Breast epithelium (tissue), 4 donors: ENCODE measurements at regions not wholly inside any gene's neighbourhood (a gene's known extent, or its start where the extent isn't known, plus 50 kb on each side); places are given as distances from the start of the nearest gene placed in this dataset.

Experiments used
- DNase-seq, 2 donors: peaks; one replicate each; pipeline ENCODE4 v3.0.0-alpha.2; 2019; ENCODE audit warnings: low spot score in 2 of 2
- H3K27ac ChIP-seq, 2 donors: fragments of 200-600 bp; sonication (generic) in 1 of 2; one replicate each; pipeline ENCODE4 v1.5.1; 2016 to 2019; ENCODE audit warnings: mild to moderate bottlenecking in 1 of 2
- H3K27me3 ChIP-seq, 2 donors: fragments of 200-600 bp; sonication (generic) in 1 of 2; one replicate each; pipeline versions ENCODE4 v1.5.1 to v1.6.0; 2017 to 2019; ENCODE audit warnings: control low read depth in 1 of 2, mild to moderate bottlenecking in 1 of 2
- H3K36me3 ChIP-seq: fragments of 200-600 bp; one replicate; pipeline ENCODE4 v1.5.1; 2019
- H3K4me1 ChIP-seq, 2 donors: fragments of 200-600 bp; sonication (generic); one replicate each; pipeline ENCODE4 v1.5.1; 2016 to 2019; ENCODE audit warnings: control low read depth in 1 of 2
- H3K4me3 ChIP-seq, 3 donors: fragments of 200-600 bp; sonication (generic); 1 replicate in 2 of 3; 2 replicates in 1 of 3; pipeline ENCODE4 v1.5.1; 2016 to 2019; ENCODE audit warnings: mild to moderate bottlenecking in 3 of 3, moderate library complexity in 2 of 3
- H3K9me3 ChIP-seq, 2 donors: fragments of 200-600 bp; sonication (generic) in 1 of 2; one replicate each; pipeline ENCODE4 v1.5.1; 2016 to 2019; ENCODE audit warnings: control low read depth in 1 of 2
- POLR2A ChIP-seq: fragments of 450-650 bp; IDR thresholded peaks from one replicate; pipeline ENCODE4 v1.6.1; 2016; ENCODE audit warnings: antibody characterized with exemption, mild to moderate bottlenecking, moderate library complexity
- POLR2AphosphoS5 ChIP-seq, 3 donors: sonication (generic); formaldehyde crosslinking; IDR thresholded peaks; one replicate each; pipeline ENCODE4 v1.6.1; 2017; ENCODE audit warnings: antibody characterized with exemption in 3 of 3
- intact Hi-C: fragments of 100-400 bp; cut with DNase I; formaldehyde crosslinking; loops from one replicate; pipeline ENCODE4 v1.15.1; 2023; ENCODE audit warnings: low total_unique reads
- TF ChIP-seq, protein P1 (sequence below), 3 donors: fragments of 450-650 bp; IDR thresholded peaks; one replicate each; pipeline ENCODE4 v1.5.1; 2016 to 2017; ENCODE audit warnings: antibody characterized with exemption in 3 of 3, mild to moderate bottlenecking in 3 of 3, moderate library complexity in 3 of 3

DNA sequence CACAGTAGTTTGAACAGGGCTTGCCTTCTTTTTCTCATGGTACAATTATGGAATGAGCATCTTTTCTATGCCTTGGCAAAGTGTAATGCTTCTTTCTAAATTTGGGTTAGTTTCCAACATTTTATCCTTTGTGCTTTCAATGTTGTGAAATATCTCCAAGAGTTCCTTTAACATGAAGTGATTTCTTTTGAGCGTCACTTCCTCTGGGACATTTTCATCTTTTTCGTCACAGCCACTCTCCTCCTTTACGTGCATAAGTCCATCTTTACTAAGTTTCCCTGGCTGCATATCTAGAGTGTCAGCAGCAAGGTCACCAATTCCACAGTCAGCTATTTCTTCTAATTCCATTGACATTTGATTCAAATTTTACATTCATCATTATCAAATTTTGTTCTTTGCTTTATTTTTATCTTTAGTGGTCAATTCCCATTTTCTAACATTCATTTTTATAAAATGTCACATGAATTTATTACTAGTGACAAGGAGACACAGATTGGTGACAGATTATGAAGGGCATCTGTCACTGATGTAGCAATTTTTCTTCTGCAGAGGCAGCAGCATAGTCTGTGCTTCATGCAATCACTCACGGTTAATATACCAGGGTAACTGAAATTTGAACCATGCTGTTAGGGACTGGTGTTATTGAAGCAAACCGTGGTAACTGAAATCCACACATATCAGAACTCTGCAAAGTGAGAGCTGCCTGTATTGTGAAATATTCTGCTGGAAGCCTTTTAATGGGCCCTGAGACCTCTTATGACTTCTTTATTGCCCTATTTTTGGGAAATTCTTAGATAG lies 126.5 kb upstream of the THBS1 start:
- intact Hi-C loops, result no loop called here
- no peak for DNase-seq
- H3K4me1 ChIP-seq, result no peaks in the 10 kb centered on the region
- H3K36me3 ChIP-seq, result no peaks in the 10 kb centered on the region
- TF ChIP-seq, protein P1, sequence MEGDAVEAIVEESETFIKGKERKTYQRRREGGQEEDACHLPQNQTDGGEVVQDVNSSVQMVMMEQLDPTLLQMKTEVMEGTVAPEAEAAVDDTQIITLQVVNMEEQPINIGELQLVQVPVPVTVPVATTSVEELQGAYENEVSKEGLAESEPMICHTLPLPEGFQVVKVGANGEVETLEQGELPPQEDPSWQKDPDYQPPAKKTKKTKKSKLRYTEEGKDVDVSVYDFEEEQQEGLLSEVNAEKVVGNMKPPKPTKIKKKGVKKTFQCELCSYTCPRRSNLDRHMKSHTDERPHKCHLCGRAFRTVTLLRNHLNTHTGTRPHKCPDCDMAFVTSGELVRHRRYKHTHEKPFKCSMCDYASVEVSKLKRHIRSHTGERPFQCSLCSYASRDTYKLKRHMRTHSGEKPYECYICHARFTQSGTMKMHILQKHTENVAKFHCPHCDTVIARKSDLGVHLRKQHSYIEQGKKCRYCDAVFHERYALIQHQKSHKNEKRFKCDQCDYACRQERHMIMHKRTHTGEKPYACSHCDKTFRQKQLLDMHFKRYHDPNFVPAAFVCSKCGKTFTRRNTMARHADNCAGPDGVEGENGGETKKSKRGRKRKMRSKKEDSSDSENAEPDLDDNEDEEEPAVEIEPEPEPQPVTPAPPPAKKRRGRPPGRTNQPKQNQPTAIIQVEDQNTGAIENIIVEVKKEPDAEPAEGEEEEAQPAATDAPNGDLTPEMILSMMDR (IDR thresholded peaks at IDR 0.05), result no peak
- TF ChIP-seq POLR2AphosphoS5 (IDR thresholded peaks at IDR 0.05) (no peak), POLR2A (no peak)
- peak overlapping the region in 1 of 2 donors; percentile 50 for H3K27ac ChIP-seq
- no peak overlapping the region for H3K4me3 ChIP-seq
- H3K9me3 ChIP-seq, result no peaks in the 10 kb centered on the region
- no peaks in the 10 kb centered on the region for H3K27me3 ChIP-seq

DNA sequence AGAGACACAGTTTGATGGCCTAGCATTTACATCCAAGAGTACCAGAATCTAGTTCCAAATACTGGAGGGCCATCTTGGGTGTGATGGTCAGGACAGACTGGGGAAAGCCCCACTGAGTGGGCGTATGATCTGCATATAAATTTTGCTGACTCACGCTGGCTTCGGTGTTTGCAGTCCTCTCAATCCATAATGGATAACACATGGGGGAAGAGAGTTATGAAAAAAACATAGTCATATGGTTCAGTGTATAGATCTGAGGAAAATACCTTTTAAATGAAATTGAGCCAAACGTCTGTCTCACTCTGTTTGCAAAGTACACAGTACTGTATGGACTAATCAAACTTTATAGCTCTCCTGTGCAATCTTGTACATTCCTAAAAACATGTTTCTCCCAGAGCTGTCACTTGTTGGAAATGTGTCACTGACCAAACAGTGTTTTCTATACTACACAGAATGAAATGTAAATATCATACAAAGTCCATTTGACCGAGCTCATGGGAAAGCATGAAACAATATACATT lies 125.3 kb upstream of the THBS1 start:
- no peak for DNase-seq
- Histone ChIP-seq H3K27me3 (no peaks in the 10 kb centered on the region), H3K9me3 (no peaks in the 10 kb centered on the region), H3K4me1 (no peaks in the 10 kb centered on the region), H3K4me3 (no peak overlapping the region), H3K27ac (peak overlapping the region in 1 of 2 donors; percentile 0), H3K36me3 (no peaks in the 10 kb centered on the region)
- TF ChIP-seq, protein P1 (IDR thresholded peaks at IDR 0.05), result no peak
- TF ChIP-seq POLR2A (no peak), POLR2AphosphoS5 (IDR thresholded peaks at IDR 0.05) (no peak)
- intact Hi-C loops, result no loop called here

DNA sequence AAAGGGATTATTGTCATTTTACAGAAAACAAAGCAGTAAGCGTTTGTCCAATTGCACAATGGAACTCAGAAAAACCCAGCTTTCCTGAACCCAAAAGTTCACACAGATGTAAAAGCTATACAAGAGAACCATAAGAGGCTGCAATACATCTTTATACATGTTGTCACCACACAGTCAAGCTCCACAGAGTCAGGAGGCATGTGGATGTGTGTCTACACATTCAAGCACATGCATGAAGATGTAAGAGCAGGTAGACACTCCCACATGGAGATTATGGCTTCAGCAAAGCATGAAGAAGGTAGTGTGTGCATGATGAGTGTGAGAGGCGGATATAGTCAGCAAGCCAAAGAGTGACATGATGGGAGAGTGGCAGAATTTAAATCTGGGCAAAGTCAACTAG lies 124.7 kb upstream of the THBS1 start:
- no peak for DNase-seq
- Histone ChIP-seq H3K4me1 (no peaks in the 10 kb centered on the region), H3K27ac (no peak overlapping the region), H3K9me3 (no peaks in the 10 kb centered on the region), H3K27me3 (no peaks in the 10 kb centered on the region), H3K4me3 (no peak overlapping the region), H3K36me3 (no peaks in the 10 kb centered on the region)
- intact Hi-C loops, result no loop called here
- TF ChIP-seq POLR2A (no peak), POLR2AphosphoS5 (IDR thresholded peaks at IDR 0.05) (no peak)
- TF ChIP-seq, protein P1 (IDR thresholded peaks at IDR 0.05), result no peak

DNA sequence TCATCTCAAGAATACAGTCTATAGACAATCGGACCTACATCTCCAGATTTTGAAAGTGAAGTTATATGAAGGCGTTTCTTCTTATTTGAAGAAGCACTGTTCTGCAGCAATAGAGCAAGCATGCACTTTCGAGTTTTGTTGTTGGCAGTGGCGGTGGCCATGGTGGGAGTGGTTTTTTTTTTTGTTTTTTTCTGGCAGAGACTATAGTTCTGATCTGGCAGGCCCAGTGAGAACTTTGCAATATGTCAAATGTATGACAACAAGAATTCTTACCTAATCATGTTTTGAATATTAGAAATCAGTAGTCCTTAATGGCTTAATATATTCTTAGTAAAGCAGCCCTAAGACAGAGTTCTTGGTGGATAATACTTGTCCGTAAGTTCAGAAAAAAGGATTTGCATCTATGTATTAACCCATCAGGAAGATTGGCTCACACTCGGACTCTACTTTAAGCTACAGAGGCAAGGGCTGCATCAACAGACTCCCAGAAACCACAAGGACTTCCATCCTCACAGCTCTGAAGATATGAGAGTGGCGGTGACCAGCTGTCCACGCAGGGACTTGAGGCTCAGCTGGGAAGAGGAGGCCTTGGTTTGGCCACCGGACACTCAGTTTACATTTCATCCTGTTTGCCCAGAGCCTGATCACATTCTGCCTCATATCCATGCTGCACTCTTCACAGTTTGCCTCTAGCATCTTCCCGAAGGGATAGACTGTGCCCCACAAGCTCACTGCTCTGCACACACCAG lies 124.1 kb upstream of the THBS1 start:
- Histone ChIP-seq H3K4me1 (no peaks in the 10 kb centered on the region), H3K9me3 (no peaks in the 10 kb centered on the region), H3K27me3 (no peaks in the 10 kb centered on the region), H3K4me3 (no peak overlapping the region), H3K27ac (no peak overlapping the region), H3K36me3 (no peaks in the 10 kb centered on the region)
- TF ChIP-seq POLR2AphosphoS5 (IDR thresholded peaks at IDR 0.05), result no peak
- TF ChIP-seq, protein P1 (IDR thresholded peaks at IDR 0.05), result no peak
- no peak for TF ChIP-seq POLR2A
- intact Hi-C loops, result no loop called here
- DNase-seq, result no peak

DNA sequence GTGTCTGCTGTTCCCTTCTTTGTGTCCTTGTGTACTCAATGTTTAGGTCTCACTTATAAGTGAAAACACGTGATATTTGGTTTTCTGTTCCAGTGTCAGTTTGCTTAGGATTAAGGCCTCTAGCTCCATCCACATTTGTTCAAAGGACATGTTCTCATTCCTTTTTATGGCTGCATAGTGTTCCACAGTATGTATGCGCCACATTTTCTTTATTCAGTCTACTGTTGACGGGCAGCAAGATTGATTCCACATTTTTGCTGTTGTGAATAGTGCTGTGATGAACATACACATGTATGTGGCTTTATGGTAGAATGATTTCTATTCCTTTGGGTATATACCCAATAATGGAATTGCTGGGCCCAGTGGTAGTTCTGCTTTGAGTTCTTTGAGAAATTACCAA lies 122.7 kb upstream of the THBS1 start:
- Histone ChIP-seq H3K9me3 (no peaks in the 10 kb centered on the region), H3K27ac (no peak overlapping the region), H3K36me3 (no peaks in the 10 kb centered on the region), H3K4me3 (no peak overlapping the region), H3K4me1 (no peaks in the 10 kb centered on the region), H3K27me3 (no peaks in the 10 kb centered on the region)
- no peak for DNase-seq
- TF ChIP-seq POLR2A (no peak), POLR2AphosphoS5 (IDR thresholded peaks at IDR 0.05) (no peak)
- TF ChIP-seq, protein P1 (IDR thresholded peaks at IDR 0.05), result no peak
- intact Hi-C loops, result no loop called here
